ENCODE measurements at regions not wholly inside any gene's neighbourhood (a gene's known extent, or its start where the extent isn't known, plus 50 kb on each side); places are given as distances from the start of the nearest gene placed in this dataset.

DNA sequence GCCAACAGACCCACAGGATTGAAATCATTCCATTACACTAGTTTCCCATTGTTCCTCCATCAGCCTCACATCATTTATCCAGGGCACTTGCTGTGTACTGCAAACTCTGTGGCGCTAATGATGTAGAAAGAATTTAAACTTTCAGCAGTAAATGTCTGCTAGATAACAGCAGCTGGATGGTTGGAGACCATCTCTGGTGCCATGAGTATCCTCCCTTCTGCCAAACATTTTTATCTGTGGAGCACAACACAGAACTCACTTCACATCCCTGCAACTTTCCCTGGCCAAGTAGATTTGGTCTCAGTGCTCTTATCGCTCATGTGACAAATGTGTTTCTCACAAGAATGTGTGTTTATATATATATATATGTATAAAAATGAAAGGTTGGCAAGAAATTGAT lies 481.9 kb downstream of the FGF9 start:
- no peak for TF ChIP-seq POLR2A (IDR thresholded peaks at IDR 0.05; ENCODE audit: low read depth, low read length)
- DNase-seq (ENCODE audit: insufficient read length, low spot score) (no peak), FAIRE-seq (no peak)

DNA sequence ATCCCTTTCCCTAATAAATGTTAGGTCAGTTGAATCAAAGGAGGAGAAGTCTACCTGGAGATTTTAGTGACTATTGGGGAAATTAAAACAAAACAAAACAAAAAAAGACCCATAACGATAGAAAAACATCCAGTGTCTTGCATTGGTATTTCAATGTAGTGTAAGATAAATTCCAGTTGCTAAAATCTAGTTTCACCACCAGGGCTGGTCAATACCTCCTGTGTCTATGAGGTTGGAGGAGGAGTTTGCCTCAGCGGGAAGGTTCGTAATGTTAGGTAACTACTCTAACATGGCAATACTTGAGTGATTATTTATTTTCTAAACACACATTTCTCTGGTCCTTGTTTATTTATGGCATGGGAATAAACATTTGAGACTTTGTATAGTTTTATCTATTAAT lies 483.2 kb downstream of the FGF9 start:
- no peak for TF ChIP-seq POLR2A (IDR thresholded peaks at IDR 0.05; ENCODE audit: low read depth, low read length)
- DNase-seq (ENCODE audit: insufficient read length, low spot score) (no peak), FAIRE-seq (no peak)

DNA sequence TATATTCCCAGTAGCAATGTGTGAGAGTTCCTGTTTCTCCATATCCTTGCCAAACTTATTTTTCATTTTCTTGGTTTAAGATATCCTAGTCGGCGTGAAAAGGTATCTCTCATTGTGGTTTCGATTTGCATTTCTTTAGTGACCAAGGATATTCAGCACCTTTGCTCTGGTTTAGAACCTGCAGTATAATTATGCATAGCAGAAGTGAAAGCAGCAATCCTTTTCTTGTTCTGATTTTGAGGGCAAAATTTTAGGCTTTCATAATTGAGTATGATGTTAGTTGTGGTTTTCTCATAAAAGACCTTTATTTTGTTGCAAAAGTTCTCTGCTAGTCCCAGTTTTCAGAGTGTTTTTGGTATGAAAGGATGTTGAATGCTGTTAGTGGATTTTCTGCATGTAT lies 491.0 kb downstream of the FGF9 start:
- FAIRE-seq (no peak), DNase-seq (ENCODE audit: insufficient read length, low spot score) (no peak)
- no peak for TF ChIP-seq POLR2A (IDR thresholded peaks at IDR 0.05; ENCODE audit: low read depth, low read length)

DNA sequence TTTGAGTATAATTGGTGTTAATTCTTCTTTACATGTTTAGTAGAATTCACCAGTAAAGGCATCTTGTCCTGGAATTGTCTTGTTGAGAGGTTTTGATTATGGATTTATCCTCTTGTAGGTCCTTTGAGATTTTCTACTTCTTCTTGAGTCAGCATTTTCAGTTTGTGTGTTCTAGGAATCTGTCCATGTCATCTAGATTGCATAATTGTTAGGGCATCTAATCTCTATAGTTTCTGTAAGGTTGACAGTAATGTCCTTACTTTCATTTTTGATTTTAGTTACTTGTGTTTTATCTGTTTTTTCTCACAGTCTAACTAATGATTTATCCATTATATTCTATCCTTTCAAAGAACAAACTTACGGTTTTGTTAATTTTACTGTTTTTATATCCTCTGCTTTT lies 492.0 kb downstream of the FGF9 start:
- TF ChIP-seq POLR2A (IDR thresholded peaks at IDR 0.05; ENCODE audit: low read depth, low read length): no peak
- FAIRE-seq: no peak
- no peak for DNase-seq (ENCODE audit: insufficient read length, low spot score)

DNA sequence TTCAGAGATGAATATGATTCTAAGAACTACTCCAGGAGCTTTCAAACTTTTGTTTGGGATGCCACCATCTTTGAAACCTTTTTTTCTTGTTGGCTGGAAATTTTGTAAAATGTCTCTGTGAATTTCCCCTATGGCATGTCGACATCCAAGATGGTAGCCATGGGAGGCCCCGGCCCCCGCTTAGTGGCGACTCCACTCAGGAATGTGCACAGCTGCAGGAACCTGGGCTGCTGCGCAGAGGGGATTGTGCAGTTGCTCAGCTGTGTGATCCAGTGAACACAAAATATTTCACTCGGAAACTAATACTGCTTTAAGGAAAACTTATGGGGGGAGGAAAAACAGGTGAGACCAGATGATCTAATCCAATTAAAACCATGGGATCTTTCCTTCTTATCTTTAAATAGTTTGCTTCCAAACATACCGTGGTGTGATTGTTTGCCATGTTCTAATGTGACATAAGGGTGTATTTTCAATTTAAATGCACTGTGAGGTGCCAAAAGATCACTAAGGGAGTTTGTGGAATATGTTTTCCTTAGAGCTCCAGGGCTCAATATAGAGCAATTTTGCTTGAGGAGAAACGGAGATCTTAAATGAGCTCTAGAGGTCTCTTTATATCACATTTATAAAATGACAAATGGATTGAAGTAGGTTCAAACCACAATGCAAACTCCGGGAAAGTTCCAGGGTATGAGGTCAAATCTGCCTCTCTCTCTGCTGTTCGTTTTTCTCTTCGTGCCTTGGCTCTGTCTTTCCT lies 497.7 kb downstream of the FGF9 start:
- DNase-seq (ENCODE audit: insufficient read length, low spot score) (no peak), FAIRE-seq (no peak)
- no peak for TF ChIP-seq POLR2A (IDR thresholded peaks at IDR 0.05; ENCODE audit: low read depth, low read length)

DNA sequence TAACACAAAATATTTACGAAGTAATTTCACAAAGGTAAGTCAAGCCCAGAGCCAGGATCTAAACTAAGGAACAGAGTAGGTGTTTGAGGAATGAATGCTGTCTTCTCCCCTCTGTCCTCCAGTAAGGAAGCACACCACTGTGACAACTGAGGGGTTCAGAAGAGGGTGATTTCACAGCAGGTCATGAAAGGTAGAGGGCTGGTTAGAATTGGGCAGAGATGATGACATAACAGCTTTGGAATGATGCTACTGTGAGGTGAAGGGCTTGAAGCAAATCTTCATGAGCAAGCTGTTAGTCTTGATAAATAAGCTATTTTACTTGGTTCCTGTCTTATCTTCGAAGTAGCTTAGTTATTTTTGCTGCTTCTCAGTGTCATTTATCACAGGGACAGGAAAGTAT lies 498.6 kb downstream of the FGF9 start:
- TF ChIP-seq POLR2A (IDR thresholded peaks at IDR 0.05; ENCODE audit: low read depth, low read length): no peak
- FAIRE-seq (no peak), DNase-seq (ENCODE audit: insufficient read length, low spot score) (no peak)

DNA sequence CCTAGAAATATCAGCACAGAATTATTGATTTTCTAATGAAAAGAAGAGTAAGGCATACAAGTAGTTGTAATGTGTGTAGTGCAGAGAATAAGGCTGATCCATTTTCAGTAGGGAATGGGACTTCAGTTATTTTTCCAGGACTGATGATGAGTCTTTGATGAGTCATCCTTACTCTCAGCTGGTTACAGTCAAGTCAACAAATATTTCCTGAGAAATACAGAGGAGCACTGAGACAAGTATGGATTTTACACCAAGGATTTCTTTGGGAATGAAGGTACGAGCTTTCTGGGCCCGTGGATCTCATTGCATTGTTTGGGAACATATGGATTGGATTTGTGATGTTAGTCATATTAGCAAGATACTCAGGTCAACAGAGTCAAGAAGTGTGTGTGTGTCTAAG lies 502.7 kb downstream of the FGF9 start:
- no peak for TF ChIP-seq POLR2A (IDR thresholded peaks at IDR 0.05; ENCODE audit: low read depth, low read length)
- peak; percentile 0 for DNase-seq (ENCODE audit: insufficient read length, low spot score)
- FAIRE-seq: no peak

DNA sequence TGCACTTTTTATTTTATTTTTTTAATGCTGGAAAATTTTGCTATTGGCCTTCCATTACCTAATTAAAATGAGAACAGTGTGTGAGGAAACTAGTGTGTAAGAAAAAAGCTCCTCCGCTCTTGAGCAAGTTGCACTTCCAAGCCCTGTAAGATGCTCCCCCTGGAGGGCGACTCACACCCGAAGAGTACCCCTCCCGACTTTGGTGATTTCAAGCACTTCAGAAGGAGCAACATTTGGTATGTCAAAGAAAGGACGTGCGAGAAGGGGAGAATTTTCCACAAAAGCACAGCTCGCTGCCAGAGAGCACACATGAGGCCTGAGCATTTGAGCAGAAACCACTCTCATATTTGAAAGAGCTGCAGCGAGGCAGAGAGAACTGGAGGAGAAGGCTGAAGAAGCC lies 504.4 kb downstream of the FGF9 start:
- no peak for TF ChIP-seq POLR2A (IDR thresholded peaks at IDR 0.05; ENCODE audit: low read depth, low read length)
- no peak for FAIRE-seq
- DNase-seq (ENCODE audit: insufficient read length, low spot score): no peak

DNA sequence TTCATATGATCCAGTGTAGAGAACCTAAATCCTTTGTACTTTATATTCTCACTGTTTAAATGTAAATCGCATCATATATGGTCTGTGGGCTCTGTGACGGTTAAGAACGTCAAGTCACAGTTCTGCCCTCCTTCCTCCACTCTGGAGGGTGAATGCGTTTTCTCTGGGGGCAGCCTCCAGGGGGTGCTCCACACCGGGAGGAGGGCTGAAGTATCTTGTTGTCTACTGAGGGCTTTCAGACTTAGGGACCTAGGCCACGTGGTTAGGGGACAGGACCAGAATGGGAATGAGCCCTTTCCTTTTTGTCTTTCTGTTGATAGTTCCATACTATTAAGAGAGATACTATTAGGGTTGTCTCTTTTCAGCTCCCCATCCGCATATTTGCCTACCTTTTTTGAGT lies 504.9 kb downstream of the FGF9 start:
- DNase-seq (ENCODE audit: insufficient read length, low spot score) (no peak), FAIRE-seq (no peak)
- TF ChIP-seq POLR2A (IDR thresholded peaks at IDR 0.05; ENCODE audit: low read depth, low read length): no peak

DNA sequence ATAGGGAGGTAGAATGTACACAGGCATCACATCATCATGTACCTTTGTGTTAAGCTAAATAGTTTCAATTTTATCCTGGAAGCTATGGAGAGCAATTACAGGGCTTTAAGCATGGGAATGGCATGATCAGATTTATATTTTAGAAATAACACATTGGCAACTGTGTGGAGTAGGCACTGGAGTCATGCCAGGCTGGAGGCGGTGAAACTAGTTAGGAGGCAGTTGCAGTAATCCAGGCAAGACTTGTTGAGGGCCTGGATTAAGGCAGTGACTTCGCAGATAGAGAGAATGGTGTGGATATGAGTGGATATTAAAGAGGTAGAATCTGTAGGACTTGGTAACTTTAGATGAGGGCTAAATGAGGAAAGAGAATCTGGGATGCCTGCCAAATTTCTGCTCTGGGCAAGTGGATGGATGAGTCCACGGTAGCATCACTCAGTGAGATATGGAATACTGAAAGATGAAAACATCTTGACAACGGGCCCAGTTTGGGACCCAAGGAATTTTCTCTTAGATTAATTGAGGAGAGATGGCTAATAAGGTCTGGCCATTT lies 506.2 kb downstream of the FGF9 start:
- FAIRE-seq (no peak), DNase-seq (ENCODE audit: insufficient read length, low spot score) (no peak)
- TF ChIP-seq POLR2A (IDR thresholded peaks at IDR 0.05; ENCODE audit: low read depth, low read length): no peak

DNA sequence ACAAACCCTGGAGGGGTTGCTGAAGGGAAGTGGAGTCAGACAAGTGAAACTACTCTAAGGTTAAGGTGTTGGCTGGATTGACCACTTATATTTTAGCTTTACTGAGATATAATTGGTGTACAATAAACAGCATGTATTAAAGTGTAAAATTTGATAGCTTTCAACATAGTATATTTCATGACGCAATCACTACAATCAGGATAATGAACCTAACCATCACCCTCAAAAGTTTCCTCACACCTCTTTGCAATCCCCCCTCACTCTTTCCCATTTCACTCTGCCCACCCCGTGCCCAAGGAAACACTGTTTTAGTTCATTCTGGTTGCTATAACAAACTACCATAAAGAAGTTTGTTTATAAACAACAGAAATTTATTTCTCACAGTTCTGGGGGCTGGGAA lies 508.0 kb downstream of the FGF9 start:
- no peak for FAIRE-seq
- no peak for TF ChIP-seq POLR2A (IDR thresholded peaks at IDR 0.05; ENCODE audit: low read depth, low read length)
- no peak for DNase-seq (ENCODE audit: insufficient read length, low spot score)

DNA sequence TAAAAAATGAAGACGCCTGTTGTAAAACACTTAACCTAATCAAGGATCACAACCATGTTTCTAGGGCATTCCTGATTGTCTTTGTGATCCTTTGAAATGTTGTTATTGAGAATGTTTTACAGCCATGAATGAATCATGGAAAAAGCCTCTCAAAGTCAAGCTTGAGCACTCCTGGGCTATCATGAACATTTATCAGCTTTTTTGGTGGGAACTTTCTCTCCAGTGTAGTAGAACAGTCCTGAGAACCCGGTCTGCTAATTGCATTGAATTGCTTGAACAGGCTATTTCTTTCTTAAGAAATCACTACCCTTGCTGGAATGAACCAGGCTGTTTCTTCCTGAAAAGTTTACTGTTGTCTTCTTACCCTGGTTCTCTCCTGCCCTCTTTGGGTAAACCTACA lies 516.5 kb downstream of the FGF9 start:
- DNase-seq (ENCODE audit: insufficient read length, low spot score) (no peak), FAIRE-seq (no peak)
- TF ChIP-seq POLR2A (IDR thresholded peaks at IDR 0.05; ENCODE audit: low read depth, low read length): no peak

DNA sequence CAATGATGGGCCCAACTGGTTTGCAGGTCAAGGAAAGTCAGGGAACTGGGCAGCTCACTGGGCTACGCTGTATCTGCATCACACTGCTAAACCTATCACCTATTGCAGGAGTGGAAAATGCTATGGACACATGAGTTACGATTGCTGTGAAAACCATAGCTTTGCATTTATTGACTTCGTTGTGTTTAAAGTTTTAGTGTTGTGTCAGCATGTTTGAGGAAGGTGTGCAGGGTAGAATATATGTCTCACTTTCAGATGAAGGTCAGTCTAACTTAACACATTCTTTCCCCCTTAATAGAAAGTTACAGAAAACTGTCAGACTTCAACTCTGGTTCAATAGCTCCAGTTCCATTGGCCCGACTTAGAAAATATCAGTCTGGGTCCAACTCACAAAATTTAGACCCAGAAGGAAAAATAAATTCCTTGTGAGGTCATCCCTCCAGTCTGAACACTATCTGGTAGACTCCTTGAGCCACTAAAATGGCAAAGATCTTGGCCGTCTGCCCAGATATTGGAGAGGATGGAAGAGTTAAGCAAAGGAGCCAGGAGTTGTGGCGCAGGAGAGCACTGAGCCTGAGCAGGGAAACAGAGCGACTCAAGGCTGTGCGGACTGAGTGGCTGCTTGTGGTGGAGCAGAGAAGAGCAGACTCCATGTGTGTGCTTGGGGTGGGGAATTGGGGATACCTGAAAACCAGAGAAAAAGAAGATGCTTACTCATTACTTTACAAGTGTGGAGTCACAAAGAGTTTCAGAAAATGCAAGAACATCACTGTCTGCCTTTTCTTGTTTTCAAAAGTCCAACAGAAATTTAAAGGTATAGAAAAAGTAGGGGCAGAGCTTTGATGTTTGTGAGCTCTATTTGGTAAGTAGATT lies 518.5 kb downstream of the FGF9 start:
- no peak for FAIRE-seq
- DNase-seq (ENCODE audit: insufficient read length, low spot score): no peak
- TF ChIP-seq POLR2A (IDR thresholded peaks at IDR 0.05; ENCODE audit: low read depth, low read length): no peak

DNA sequence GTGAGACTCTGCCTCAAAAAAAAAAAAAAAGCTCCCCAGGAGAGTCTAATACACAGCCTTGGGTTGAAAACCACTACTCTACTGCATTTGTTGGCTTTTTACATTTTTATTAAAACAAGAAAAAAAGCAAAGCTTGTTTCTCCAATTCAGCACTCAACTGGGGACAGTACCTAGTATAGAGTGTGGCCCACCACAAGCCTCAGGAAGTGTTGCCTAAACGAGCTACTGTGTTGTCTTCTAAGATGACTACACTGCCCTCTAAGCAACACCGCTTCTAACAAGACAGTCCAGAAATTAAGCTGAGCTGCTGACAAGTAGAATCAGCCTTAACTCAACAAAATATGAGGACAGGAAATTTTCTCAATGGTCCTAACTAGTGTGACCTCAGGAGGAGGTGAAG lies 522.2 kb downstream of the FGF9 start:
- no peak for DNase-seq (ENCODE audit: insufficient read length, low spot score)
- FAIRE-seq: no peak
- TF ChIP-seq POLR2A (IDR thresholded peaks at IDR 0.05; ENCODE audit: low read depth, low read length): no peak
